ENCODE measurements at regions not wholly inside any gene's neighbourhood (a gene's known extent, or its start where the extent isn't known, plus 50 kb on each side); places are given as distances from the start of the nearest gene placed in this dataset.
A peak's percentile ranks its signal among the peaks of the same experiment; 100 is the strongest.

DNA sequence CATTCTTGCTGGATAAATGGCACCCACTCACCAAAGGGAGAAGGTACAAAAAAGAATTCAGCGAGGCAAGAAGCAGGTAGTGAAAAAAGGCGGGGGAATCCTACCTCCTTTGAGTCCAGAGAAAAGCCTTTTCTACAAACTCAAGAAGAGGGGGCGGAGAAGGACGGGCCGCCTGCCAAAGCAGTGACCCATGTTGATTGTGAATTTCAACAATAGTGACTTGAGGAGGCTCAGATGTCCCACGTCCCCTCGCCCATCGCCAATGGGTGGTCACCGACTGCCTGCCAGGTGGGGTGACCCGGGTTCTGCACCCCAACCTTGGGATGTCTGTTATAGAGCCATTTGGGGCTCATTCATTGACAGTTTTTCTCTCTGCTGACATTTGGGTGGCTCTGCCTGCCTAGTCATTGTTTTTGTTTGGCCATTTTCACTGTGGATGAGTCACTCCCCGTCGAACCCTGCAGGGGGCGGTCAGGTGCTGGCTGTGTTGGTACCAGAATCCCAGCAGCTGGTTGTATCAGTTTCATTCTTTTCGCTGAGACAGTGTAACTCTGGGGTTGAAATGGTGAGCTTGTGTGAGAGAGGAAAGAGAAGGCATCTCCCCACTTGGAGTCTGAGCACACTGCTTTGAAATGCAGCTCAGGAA, 163.4 kb upstream of the NCAM1 start:
- Histone ChIP-seq H3K9ac (ENCODE audit: low read depth, low read length) (peak overlapping the region; percentile 43; the same call in 1 of the 2 replicates), H3K9me3 (ENCODE audit: insufficient read depth, low read depth, low read length) (no peaks in the 10 kb centered on the region), H3K4me3 (ENCODE audit: low read length) (no peak overlapping the region), H3K27me3 (ENCODE audit: insufficient read depth, low read length) (no peaks in the 10 kb centered on the region), H3K36me3 (ENCODE audit: insufficient read depth, low read length) (no peaks in the 10 kb centered on the region), H3K4me1 (ENCODE audit: insufficient read depth, low read length) (peaks cover 20% of the 10 kb centered on the region), H3K27ac (ENCODE audit: low read depth, low read length) (peak overlapping the region; percentile 58; the same call in 1 of the 2 replicates)
- 39% methylated on average over 14 of the region's 14 CpGs for WGBS

DNA sequence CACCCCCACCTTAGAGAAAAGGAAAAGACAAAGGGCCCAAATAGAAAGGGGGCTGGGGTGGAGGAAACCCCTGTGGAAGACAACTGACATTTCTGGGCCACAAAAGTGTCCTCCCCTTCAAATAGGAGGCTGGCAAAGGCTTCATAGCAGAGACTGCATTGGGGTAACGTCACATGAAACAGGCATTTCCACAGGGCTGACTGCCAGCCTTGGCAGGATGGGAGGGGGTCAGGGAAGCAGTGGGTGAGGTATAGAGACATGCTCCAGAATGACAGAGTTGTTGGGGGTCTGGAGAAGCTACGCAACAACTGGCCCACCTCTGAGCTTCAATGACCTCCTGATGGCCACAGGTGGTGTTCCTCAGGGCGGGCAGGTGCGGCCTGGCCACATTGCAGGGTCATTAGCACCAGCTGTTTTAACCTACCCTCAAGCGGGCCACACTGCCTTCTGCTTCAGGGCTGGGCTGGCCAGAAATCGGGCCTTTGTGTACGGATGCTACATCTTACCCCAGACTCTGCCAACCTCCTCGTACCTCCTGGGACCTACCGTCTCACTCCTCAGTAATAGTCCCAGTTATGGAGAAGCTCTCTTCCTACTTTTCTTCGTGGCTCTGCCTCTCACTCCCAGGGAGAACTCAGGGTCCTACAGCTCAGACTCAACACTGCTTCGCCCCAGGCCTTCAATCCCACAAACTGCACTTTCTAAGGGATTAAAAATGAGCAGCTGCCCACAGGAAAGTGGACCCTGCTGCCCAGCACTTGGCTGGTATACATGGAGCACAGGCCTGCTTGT, 160.0 kb upstream of the NCAM1 start:
- WGBS: 96% methylated on average over 11 of the region's 11 CpGs
- no peak overlapping the region for H3K27ac ChIP-seq (ENCODE audit: low read depth, low read length)
- no peaks in the 10 kb centered on the region for H3K27me3 ChIP-seq (ENCODE audit: insufficient read depth, low read length)
- no peaks in the 10 kb centered on the region for H3K36me3 ChIP-seq (ENCODE audit: insufficient read depth, low read length)
- no peak overlapping the region for H3K9ac ChIP-seq (ENCODE audit: low read depth, low read length)
- peaks cover 20% of the 10 kb centered on the region for H3K4me1 ChIP-seq (ENCODE audit: insufficient read depth, low read length)
- H3K4me3 ChIP-seq (ENCODE audit: low read length): no peak overlapping the region
- no peaks in the 10 kb centered on the region for H3K9me3 ChIP-seq (ENCODE audit: insufficient read depth, low read depth, low read length)

DNA sequence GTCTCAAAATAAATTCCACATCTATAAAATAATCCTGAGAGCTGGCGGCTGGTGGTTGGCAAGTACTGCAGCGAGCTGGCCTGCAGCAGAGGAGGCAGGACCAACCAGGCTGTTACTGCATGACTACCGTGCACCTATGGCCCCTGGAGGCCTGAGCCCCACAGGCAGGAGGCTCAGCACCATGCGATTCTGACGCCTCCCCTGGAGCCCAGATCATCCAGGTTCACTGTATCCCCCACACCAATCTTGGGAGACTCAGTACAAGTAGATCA, 159.5 kb upstream of the NCAM1 start:
- H3K9ac ChIP-seq (ENCODE audit: low read depth, low read length): no peak overlapping the region
- no peak overlapping the region for H3K27ac ChIP-seq (ENCODE audit: low read depth, low read length)
- H3K9me3 ChIP-seq (ENCODE audit: insufficient read depth, low read depth, low read length): no peaks in the 10 kb centered on the region
- H3K36me3 ChIP-seq (ENCODE audit: insufficient read depth, low read length): no peaks in the 10 kb centered on the region
- H3K4me3 ChIP-seq (ENCODE audit: low read length): no peak overlapping the region
- 74% methylated on average over 5 of the region's 5 CpGs for WGBS
- H3K27me3 ChIP-seq (ENCODE audit: insufficient read depth, low read length): no peaks in the 10 kb centered on the region
- peaks cover 19% of the 10 kb centered on the region for H3K4me1 ChIP-seq (ENCODE audit: insufficient read depth, low read length)

DNA sequence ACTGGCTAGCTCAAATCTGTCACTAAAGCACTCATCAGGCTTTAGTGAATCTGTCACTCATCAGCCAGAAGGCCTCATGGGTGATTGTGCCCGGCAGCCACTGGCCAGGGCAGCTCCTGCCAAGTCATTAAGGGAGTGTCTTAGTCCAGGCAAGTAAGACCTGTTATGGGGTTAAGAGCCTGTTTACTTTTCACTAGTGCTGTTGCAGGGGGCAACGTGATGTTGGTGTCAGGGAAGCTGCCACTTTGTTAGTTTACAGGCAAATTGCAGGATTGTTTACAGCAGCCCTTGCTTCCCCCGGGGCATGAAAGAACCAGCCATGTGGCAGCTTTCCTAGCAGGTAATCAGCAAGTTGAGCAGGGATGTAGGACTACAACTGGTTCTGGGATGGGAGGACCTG, 155.6 kb upstream of the NCAM1 start:
- Histone ChIP-seq H3K4me3 (ENCODE audit: low read length) (no peak overlapping the region), H3K27ac (ENCODE audit: low read depth, low read length) (no peak overlapping the region), H3K4me1 (ENCODE audit: insufficient read depth, low read length) (peaks cover 13% of the 10 kb centered on the region), H3K9me3 (ENCODE audit: insufficient read depth, low read depth, low read length) (no peaks in the 10 kb centered on the region), H3K27me3 (ENCODE audit: insufficient read depth, low read length) (no peaks in the 10 kb centered on the region), H3K9ac (ENCODE audit: low read depth, low read length) (no peak overlapping the region), H3K36me3 (ENCODE audit: insufficient read depth, low read length) (no peaks in the 10 kb centered on the region)
- WGBS: 41% methylated on average over 3 of the region's 3 CpGs

GRCh38 chr11:112806256-112806655, 155.0 kb upstream of the NCAM1 start:
- H3K9me3 ChIP-seq (ENCODE audit: insufficient read depth, low read depth, low read length): no peaks in the 10 kb centered on the region
- H3K9ac ChIP-seq (ENCODE audit: low read depth, low read length): no peak overlapping the region
- H3K27ac ChIP-seq (ENCODE audit: low read depth, low read length): no peak overlapping the region
- H3K4me3 ChIP-seq (ENCODE audit: low read length): no peak overlapping the region
- peaks cover 13% of the 10 kb centered on the region for H3K4me1 ChIP-seq (ENCODE audit: insufficient read depth, low read length)
- no peaks in the 10 kb centered on the region for H3K27me3 ChIP-seq (ENCODE audit: insufficient read depth, low read length)
- H3K36me3 ChIP-seq (ENCODE audit: insufficient read depth, low read length): no peaks in the 10 kb centered on the region

DNA sequence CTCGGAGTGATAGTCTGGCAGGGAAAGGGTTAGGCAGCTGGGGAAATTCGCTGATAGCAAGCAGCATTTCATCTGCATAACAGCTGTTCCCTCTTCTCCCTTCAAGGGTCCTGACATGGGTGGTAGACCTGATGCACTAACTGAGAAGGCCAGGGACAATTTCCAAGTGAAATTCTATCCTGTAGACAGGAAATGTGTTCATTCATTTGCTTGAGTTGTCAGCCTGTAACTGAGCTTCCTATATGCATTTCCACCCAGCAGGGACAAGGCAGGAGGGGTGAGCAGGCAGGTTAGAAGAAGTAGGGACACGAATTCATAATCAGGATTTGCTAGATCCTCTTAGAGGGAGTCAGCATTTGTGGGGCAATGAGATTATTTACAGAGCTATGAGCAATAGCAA, 154.3 kb upstream of the NCAM1 start:
- no peak overlapping the region for H3K27ac ChIP-seq (ENCODE audit: low read depth, low read length)
- H3K36me3 ChIP-seq (ENCODE audit: insufficient read depth, low read length): no peaks in the 10 kb centered on the region
- no peaks in the 10 kb centered on the region for H3K27me3 ChIP-seq (ENCODE audit: insufficient read depth, low read length)
- WGBS: 16% methylated on average over 3 of the region's 3 CpGs
- H3K9ac ChIP-seq (ENCODE audit: low read depth, low read length): no peak overlapping the region
- H3K9me3 ChIP-seq (ENCODE audit: insufficient read depth, low read depth, low read length): no peaks in the 10 kb centered on the region
- peaks cover 13% of the 10 kb centered on the region for H3K4me1 ChIP-seq (ENCODE audit: insufficient read depth, low read length)
- H3K4me3 ChIP-seq (ENCODE audit: low read length): no peak overlapping the region

GRCh38 chr11:112809429-112809828, 151.8 kb upstream of the NCAM1 start:
- WGBS: 90% methylated on average over 1 of the region's 2 CpGs
- Histone ChIP-seq H3K27ac (ENCODE audit: low read depth, low read length) (no peak overlapping the region), H3K36me3 (ENCODE audit: insufficient read depth, low read length) (no peaks in the 10 kb centered on the region), H3K4me1 (ENCODE audit: insufficient read depth, low read length) (peaks cover 13% of the 10 kb centered on the region), H3K4me3 (ENCODE audit: low read length) (no peak overlapping the region), H3K27me3 (ENCODE audit: insufficient read depth, low read length) (no peaks in the 10 kb centered on the region), H3K9me3 (ENCODE audit: insufficient read depth, low read depth, low read length) (no peaks in the 10 kb centered on the region), H3K9ac (ENCODE audit: low read depth, low read length) (no peak overlapping the region)

DNA sequence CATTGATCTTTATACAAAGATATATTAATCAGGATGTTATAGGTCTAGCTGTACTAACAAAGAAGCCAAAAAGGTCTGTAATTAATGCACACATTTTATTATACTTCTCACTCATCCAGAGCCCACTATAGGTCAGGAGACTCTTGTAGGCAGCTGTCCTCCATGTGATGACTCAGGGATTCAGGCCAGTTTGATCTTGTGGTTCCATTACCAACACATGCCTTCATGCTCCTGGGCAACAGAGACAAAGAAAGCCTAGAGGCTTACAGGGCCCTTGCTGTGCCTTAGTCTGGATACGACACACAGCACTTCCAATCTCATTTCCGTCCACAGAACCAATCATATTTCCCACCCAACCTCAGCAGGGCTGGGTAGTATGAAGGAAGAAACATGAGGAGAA, 150.3 kb upstream of the NCAM1 start:
- Histone ChIP-seq H3K9me3 (ENCODE audit: insufficient read depth, low read depth, low read length) (no peaks in the 10 kb centered on the region), H3K4me1 (ENCODE audit: insufficient read depth, low read length) (peaks cover 13% of the 10 kb centered on the region), H3K27ac (ENCODE audit: low read depth, low read length) (no peak overlapping the region), H3K36me3 (ENCODE audit: insufficient read depth, low read length) (no peaks in the 10 kb centered on the region), H3K27me3 (ENCODE audit: insufficient read depth, low read length) (no peaks in the 10 kb centered on the region), H3K4me3 (ENCODE audit: low read length) (no peak overlapping the region), H3K9ac (ENCODE audit: low read depth, low read length) (no peak overlapping the region)
- 0% methylated on average over 1 of the region's 2 CpGs for WGBS

GRCh38 chr11:112811783-112812182, 149.4 kb upstream of the NCAM1 start:
- H3K27me3 ChIP-seq (ENCODE audit: insufficient read depth, low read length): no peaks in the 10 kb centered on the region
- H3K36me3 ChIP-seq (ENCODE audit: insufficient read depth, low read length): no peaks in the 10 kb centered on the region
- no peak overlapping the region for H3K4me3 ChIP-seq (ENCODE audit: low read length)
- H3K27ac ChIP-seq (ENCODE audit: low read depth, low read length): no peak overlapping the region
- no peaks in the 10 kb centered on the region for H3K9me3 ChIP-seq (ENCODE audit: insufficient read depth, low read depth, low read length)
- peaks cover 8% of the 10 kb centered on the region for H3K4me1 ChIP-seq (ENCODE audit: insufficient read depth, low read length)
- 92% methylated on average over 4 of the region's 4 CpGs for WGBS
- H3K9ac ChIP-seq (ENCODE audit: low read depth, low read length): no peak overlapping the region

DNA sequence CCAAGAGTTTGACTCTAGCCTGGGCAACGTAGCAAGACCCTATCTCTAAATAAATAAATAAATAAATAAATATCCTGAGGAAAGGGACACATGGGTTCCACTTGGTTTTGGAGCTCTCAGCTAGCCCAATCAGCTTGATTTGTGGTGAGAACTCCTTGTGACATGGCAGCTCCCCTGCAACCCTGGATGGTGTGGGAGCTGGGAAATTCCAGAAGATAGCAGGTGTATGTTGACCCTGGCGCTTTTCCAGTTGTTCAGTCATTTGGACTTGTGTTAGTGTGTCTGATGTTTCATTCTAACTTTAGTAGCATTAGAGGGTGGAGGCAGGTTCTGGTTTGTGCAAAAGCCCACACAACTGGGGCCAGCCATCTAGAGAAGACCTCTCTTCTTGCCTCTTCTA, 148.5 kb upstream of the NCAM1 start:
- H3K27me3 ChIP-seq (ENCODE audit: insufficient read depth, low read length): no peaks in the 10 kb centered on the region
- no peak overlapping the region for H3K27ac ChIP-seq (ENCODE audit: low read depth, low read length)
- no peaks in the 10 kb centered on the region for H3K36me3 ChIP-seq (ENCODE audit: insufficient read depth, low read length)
- H3K4me1 ChIP-seq (ENCODE audit: insufficient read depth, low read length): peaks cover 7% of the 10 kb centered on the region
- no peak overlapping the region for H3K9ac ChIP-seq (ENCODE audit: low read depth, low read length)
- H3K9me3 ChIP-seq (ENCODE audit: insufficient read depth, low read depth, low read length): no peaks in the 10 kb centered on the region
- 96% methylated on average over 1 of the region's 2 CpGs for WGBS
- no peak overlapping the region for H3K4me3 ChIP-seq (ENCODE audit: low read length)

GRCh38 chr11:112814168-112814567, 147.1 kb upstream of the NCAM1 start:
- Histone ChIP-seq H3K27me3 (ENCODE audit: insufficient read depth, low read length) (no peaks in the 10 kb centered on the region), H3K4me1 (ENCODE audit: insufficient read depth, low read length) (peaks cover 20% of the 10 kb centered on the region), H3K27ac (ENCODE audit: low read depth, low read length) (no peak overlapping the region), H3K9ac (ENCODE audit: low read depth, low read length) (no peak overlapping the region), H3K36me3 (ENCODE audit: insufficient read depth, low read length) (no peaks in the 10 kb centered on the region), H3K9me3 (ENCODE audit: insufficient read depth, low read depth, low read length) (no peaks in the 10 kb centered on the region), H3K4me3 (ENCODE audit: low read length) (no peak overlapping the region)
- 96% methylated on average over 3 of the region's 4 CpGs for WGBS

- no peak overlapping the region for H3K9ac ChIP-seq (ENCODE audit: low read depth, low read length)
- H3K36me3 ChIP-seq (ENCODE audit: insufficient read depth, low read length): no peaks in the 10 kb centered on the region
- no peaks in the 10 kb centered on the region for H3K27me3 ChIP-seq (ENCODE audit: insufficient read depth, low read length)
- H3K9me3 ChIP-seq (ENCODE audit: insufficient read depth, low read depth, low read length): no peaks in the 10 kb centered on the region
- no peak overlapping the region for H3K27ac ChIP-seq (ENCODE audit: low read depth, low read length)
- peaks cover 35% of the 10 kb centered on the region for H3K4me1 ChIP-seq (ENCODE audit: insufficient read depth, low read length)
- H3K4me3 ChIP-seq (ENCODE audit: low read length): no peak overlapping the region
- 61% methylated on average over 3 of the region's 3 CpGs for WGBS
Measured at GRCh38 chr11:112817376-112817775, 143.8 kb upstream of the NCAM1 start.

Data from HUES64 (cell line).